Chondrocyte (in vitro differentiated cells): ENCODE measurements at regions not wholly inside any gene's neighbourhood (a gene's known extent, or its start where the extent isn't known, plus 50 kb on each side); places are given as distances from the start of the nearest gene placed in this dataset.

Experiments
- DNase-seq: peaks from one replicate; pipeline ENCODE4 v3.0.0; 2021; ENCODE audit warnings: mixed read lengths, low spot score
- H3K27ac Mint-ChIP-seq: one replicate; pipeline ENCODE4 v1.8.0; 2021; ENCODE audit warnings: mild to moderate bottlenecking, moderate library complexity, mixed read lengths; ENCODE audit not compliant: unreplicated experiment
- H3K27me3 Mint-ChIP-seq: 2 replicates; pipeline ENCODE4 v1.8.0; 2021; ENCODE audit warnings: low read depth, mixed read lengths
- H3K36me3 Mint-ChIP-seq: 2 replicates; pipeline ENCODE4 v1.8.0; 2021; ENCODE audit warnings: low read depth, mixed read lengths
- H3K4me1 Mint-ChIP-seq: 2 replicates; pipeline ENCODE4 v1.8.0; 2021; ENCODE audit warnings: low read depth, mild to moderate bottlenecking, mixed read lengths
- H3K4me3 Mint-ChIP-seq: one replicate; pipeline ENCODE4 v1.8.0; 2021; ENCODE audit warnings: mild to moderate bottlenecking, moderate library complexity, mixed read lengths; ENCODE audit not compliant: unreplicated experiment
- H3K9me3 Mint-ChIP-seq: 2 replicates; pipeline ENCODE4 v1.8.0; 2021; ENCODE audit warnings: low read depth, mixed read lengths
- TF ChIP-seq, protein P1 (sequence below): fragments of 200-600 bp; sonication (generic); IDR thresholded peaks from 2 replicates; pipeline ENCODE4 v1.5.0; 2021; ENCODE audit warnings: antibody characterized with exemption, mild to moderate bottlenecking, moderate library complexity

DNA sequence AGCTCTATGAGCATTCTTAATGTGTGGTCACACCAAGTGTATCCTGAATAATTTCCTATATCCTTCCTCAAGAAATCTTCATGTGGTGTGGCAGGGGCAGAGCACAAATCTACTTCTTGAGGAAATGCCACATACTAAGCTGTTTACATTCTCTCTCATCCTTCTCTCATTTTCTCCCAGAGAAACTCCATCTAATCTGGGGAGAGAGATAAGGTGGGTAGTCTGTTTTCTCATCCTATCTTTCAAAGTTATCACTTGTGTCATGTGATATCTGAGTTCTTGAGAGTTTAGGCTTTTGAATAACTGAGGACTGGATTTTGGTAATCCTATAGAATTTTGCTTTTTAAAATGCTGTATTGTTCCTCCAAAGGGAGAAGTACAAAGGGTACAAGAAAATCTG, 141.9 kb upstream of the LRRC7 start:
- DNase-seq = no peak
- Mint-ChIP-seq H3K9me3 (no peaks in the 10 kb centered on the region), H3K4me1 (peaks cover 10% of the 10 kb centered on the region), H3K4me3 (no peak overlapping the region), H3K27me3 (no peaks in the 10 kb centered on the region), H3K36me3 (no peaks in the 10 kb centered on the region), H3K27ac (no peak overlapping the region)
- TF ChIP-seq, protein P1, sequence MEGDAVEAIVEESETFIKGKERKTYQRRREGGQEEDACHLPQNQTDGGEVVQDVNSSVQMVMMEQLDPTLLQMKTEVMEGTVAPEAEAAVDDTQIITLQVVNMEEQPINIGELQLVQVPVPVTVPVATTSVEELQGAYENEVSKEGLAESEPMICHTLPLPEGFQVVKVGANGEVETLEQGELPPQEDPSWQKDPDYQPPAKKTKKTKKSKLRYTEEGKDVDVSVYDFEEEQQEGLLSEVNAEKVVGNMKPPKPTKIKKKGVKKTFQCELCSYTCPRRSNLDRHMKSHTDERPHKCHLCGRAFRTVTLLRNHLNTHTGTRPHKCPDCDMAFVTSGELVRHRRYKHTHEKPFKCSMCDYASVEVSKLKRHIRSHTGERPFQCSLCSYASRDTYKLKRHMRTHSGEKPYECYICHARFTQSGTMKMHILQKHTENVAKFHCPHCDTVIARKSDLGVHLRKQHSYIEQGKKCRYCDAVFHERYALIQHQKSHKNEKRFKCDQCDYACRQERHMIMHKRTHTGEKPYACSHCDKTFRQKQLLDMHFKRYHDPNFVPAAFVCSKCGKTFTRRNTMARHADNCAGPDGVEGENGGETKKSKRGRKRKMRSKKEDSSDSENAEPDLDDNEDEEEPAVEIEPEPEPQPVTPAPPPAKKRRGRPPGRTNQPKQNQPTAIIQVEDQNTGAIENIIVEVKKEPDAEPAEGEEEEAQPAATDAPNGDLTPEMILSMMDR = no peak

- no peak for DNase-seq
- Mint-ChIP-seq H3K27ac (no peak overlapping the region), H3K27me3 (no peaks in the 10 kb centered on the region), H3K4me3 (no peak overlapping the region), H3K36me3 (no peaks in the 10 kb centered on the region), H3K4me1 (peaks cover 4% of the 10 kb centered on the region), H3K9me3 (no peaks in the 10 kb centered on the region)
- TF ChIP-seq, protein P1 = no peak
Measured at GRCh38 chr1:69426401-69426800, 141.3 kb upstream of the LRRC7 start.

DNA sequence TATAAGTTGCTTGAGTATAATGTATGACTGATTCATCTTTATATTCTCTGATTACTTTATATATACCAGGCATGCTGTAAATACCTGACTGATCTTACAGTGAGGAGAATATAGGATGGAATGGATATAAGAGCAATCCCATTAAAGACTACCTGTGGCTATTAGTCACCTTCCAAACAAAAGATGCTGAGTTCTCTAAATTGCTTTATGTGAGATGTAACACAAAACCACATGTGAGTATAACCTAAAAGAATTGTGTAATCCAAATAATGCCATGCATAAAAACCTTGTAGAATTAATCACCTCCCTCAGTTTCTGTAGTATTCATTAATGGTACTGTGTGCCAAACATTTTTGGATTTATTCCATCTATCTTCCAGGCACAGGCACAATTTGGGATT, 134.6 kb upstream of the LRRC7 start:
- Mint-ChIP-seq H3K4me1 (no peaks in the 10 kb centered on the region), H3K27me3 (peaks cover 6% of the 10 kb centered on the region), H3K36me3 (no peaks in the 10 kb centered on the region), H3K9me3 (no peaks in the 10 kb centered on the region), H3K27ac (no peak overlapping the region), H3K4me3 (no peak overlapping the region)
- TF ChIP-seq, protein P1 = no peak
- DNase-seq = no peak

DNA sequence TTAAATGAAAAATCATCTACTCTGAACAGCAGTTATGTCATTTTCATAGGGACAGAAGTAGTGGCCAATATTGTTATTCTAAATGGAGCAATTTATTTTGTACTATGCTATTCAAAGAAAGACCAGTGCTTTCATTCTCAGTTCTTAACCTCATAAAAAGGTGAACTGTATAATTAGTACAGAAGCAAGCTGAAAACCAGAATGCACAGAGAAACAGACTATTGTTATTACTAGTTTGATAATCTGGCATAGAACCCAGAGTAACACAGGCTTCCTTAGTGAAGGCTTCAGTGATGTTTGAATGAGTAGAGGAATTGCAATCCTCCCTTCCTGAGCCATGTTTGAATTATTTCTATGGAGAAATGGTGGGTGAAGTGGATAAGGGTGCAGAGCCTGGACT, 131.6 kb upstream of the LRRC7 start:
- H3K4me3 Mint-ChIP-seq = no peak overlapping the region
- no peaks in the 10 kb centered on the region for H3K36me3 Mint-ChIP-seq
- TF ChIP-seq, protein P1 = no peak
- no peak for DNase-seq
- H3K27me3 Mint-ChIP-seq = peaks cover 6% of the 10 kb centered on the region
- H3K4me1 Mint-ChIP-seq = no peaks in the 10 kb centered on the region
- H3K27ac Mint-ChIP-seq = no peak overlapping the region
- H3K9me3 Mint-ChIP-seq = no peaks in the 10 kb centered on the region

DNA sequence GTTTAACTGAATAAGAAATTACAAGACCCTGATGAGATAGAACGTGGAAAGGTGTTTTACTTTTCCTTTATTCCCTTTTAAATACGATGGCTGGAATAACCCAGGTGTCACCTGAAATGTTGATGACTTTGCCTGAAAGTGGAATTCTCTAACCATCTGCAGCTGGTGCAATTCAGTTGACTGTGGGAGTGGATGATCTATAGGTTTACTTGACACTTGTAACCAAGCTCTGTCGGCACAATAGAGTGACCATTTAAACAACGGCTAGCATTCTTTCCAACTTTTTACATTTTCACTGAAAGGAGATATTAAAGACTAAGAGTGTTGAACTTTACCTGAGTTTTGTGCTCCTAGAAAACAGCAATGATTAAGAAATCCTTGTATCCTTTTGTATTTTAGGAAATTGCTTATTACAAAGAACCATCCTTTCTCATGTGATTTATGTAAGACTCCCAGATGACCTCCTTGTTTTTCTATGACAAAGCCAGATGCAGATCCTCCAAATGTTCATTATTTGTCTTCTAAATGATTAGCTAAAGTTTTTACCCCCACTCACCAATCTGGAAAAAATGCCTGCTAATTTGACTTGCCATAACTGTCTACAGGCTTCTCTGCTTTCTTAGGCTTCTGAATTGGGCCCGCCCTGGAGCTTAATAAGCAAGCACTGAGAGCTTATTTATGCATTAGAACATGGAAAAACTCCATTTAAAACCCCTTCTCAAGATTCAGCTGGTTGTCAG, 129.5 kb upstream of the LRRC7 start:
- Mint-ChIP-seq H3K4me1 (no peaks in the 10 kb centered on the region), H3K9me3 (no peaks in the 10 kb centered on the region), H3K27me3 (peaks cover 6% of the 10 kb centered on the region), H3K4me3 (no peak overlapping the region), H3K36me3 (no peaks in the 10 kb centered on the region), H3K27ac (no peak overlapping the region)
- TF ChIP-seq, protein P1 = no peak
- DNase-seq = no peak
